ENCODE measurements at regions not wholly inside any gene's neighbourhood (a gene's known extent, or its start where the extent isn't known, plus 50 kb on each side); places are given as distances from the start of the nearest gene placed in this dataset.
"Not testable (repeated sequence)": the region's sequence is repeated elsewhere in the genome, so short reads cannot be mapped to it uniquely, and the experiment has no call there.

DNA sequence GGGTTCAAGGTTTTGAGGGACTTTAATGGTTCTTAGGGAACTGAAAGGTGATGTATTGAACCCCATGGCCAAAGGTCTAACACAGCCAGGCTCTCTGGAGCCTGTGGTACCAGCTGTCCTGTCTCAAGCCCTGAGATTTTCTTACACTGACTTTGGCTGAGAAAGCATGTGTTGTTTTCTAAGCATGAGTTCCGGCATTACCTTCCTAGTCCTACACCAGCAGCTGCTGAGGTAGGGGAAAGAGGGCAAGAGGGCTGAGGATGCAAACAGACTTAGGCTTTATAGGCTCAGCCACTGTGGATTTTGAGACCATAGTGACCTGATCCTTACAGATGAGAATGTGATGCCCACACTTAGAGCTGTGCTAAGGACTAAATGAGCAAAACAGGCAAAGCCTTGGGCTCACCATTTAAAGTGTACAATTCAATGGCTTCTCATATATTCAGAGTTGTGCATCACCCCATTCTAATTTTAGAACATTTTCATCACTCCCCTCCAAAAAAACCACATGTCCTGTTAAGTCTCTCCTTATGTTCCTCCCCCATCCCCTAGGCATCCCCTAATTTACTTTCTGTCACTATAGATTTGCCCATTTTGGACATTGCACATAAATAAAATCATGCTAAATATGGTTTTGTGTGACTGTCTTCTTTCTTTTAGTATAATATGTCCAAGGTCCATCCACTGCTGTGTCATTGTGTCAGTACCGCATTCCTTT lies 99.7 kb upstream of the OTOS start:
- no peak for DNase-seq (ENCODE audit: low read depth)

DNA sequence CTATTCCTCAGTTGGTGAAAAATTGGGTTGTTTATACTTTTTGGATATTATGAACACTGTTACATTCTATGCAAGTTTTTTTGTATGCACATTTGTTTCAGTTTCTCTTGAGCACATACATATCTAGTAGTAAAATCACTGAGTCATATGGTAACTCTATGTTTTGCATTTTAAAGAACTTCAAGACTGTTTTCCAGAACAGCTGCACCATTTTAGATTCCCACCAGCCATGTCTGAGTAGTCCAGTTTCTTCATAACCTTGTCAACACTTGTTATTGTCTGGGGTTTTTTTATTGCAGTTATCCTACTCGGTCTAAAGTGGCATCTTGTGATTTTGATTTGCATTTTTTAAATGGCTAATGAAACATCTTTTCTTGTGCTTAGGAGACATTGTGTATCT lies 100.3 kb upstream of the OTOS start:
- DNase-seq (ENCODE audit: low read depth), result no peak

DNA sequence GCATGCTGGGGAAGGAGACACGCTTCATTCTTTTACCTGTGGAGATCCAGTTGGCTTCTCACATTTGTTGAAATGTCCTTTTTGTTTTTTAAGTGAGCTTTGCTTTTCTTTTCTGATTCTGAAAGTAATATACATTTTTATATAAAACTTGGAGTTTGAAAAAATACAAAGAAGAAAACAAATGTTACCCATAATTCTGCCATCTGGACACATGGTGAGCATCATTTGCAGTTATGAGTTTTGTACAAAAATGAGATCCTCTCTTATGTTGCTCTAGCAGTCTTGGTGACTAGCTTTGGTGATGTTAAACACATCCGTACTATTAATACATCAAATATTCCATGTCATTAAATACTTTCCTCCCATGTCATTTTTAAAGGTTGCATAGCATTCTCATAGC lies 101.1 kb upstream of the OTOS start:
- no peak for DNase-seq (ENCODE audit: low read depth)

DNA sequence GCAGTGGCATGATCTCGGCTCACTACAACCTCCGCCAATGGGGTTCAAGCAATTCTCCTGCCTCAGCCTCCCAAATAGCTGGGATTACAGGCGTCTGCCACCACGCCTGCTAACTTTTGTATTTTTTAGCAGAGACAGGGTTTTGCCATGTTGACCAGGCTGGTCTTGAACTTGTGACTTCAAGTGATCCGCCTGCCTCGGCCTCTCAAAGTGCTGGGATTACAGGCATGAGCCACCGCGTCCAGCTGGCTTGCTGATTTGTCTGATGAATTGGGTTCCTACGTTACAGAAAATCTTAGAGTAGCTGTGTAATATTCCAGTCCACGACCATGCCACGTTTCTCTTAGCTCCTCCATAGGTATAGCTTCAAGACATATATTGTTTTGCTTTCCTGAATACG lies 102.6 kb upstream of the OTOS start:
- not testable (repeated sequence) for DNase-seq (ENCODE audit: low read depth)

DNA sequence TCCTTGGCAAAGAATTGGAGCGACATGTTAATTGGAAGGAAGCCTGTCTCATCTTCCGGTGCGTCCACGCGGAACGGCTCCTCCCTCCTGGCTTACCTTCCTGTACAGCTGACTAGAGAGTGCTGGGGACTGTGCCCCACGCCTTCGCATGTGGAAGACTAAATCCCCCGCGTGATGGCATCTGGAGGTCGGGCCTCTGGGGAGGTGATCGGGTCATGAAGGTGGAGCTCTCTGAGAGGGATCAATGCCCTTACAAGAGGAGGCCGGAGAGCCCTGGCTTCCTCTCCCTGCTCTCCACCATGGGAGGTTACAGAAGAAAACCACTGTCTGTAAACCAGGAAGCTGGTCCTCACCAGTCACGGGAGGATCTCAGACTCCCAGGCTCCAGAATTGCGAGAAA lies 104.1 kb upstream of the OTOS start:
- DNase-seq (ENCODE audit: low read depth), result no peak

DNA sequence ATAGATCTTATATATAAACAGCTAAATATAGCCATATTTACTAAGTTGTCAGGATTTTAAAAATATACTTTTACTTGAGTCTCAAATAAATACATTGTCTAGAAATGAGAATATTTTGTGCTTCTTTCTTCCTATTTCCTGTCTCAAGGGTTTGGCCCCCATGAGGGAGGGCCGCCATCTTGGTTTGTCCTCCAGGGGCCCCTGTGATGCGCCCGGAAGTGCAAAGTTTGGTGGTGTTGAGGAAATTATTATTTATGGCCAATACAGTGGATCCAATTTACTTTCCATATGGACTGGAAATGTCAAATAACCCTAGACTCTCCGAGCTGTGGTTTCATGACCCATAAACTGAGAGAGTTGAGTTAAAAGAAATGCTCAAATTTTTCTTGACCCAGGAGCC lies 104.7 kb upstream of the OTOS start:
- no peak for DNase-seq (ENCODE audit: low read depth)

DNA sequence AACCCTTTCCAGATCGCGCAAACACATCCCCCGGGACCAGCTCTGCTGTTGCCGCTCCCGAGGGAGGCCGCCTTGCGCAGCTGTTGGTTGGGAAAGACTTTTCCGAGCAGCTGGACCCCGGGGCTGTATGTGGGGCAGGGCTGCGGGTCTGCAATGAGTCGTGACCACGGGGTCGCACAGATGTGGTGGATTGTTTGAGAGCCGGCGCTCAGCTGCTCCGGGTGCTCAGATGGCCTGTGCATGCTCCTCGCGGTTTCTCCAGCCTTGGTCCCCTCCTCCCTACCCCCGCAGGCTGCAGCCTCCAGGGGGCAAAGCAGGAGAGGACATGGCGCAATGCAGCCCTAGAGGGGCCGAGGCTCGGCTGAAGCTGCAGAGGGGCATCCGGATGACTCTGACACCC lies 105.2 kb upstream of the OTOS start:
- no peak for DNase-seq (ENCODE audit: low read depth)

DNA sequence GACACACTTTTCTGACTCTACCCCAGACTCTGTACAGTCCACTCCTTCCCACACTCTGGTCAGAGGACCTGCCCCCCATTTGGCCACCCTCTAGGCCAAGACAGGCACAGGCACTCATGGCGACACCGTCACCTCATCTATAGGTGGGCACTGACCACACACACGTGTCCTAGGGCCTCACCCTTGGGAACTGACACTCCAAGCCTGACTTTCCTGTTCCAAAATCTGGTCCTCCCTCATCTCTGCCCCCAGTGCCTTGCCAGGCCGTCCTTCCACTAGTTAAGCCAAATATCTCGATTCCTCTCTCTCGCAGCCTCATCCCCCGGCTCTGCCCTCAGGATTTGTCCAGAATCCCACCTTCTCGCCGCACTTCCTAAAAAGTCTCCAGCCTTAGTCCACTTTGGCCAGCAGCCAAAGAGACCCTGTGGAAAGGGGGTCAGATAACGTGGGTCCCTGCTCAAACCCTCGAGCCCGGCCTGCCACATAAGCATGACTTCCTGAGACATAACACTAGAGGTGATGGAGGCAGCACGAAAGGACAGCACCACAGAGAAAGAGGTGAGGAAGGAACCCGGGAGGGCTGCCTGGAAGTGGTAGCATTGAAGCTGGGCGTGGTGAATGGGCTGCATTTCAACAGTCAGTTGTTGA lies 105.8 kb upstream of the OTOS start:
- no peak for DNase-seq (ENCODE audit: low read depth)

DNA sequence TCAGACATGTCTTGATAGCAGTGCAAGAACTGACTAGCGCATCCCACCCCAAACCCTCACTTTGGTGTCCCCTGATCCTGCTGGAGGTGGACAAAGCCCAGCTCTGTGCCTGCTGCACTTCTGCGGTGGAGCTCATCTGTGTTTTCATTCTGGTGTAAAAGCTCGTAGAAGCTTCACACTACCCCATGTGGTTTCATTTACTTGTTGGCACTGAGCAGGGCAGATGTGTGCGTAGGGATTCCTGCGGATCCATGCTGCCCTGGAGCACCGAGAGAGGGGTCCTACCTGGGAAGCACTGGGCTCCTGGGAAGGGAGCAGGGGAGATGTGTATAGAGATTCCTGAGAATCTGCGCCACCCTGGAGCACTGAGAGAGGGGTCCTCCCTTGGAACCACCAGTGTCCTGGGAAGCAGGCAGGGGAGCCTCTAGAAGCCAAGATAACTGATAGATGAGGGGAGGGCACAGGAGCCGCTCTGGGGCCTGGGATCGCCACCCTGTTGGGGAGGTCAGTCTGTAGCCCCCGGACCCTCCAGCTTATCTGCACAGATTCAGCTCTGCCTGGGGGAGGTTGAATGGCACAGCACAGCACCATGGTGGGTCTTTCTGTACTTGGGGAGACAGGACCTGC lies 106.9 kb upstream of the OTOS start:
- DNase-seq (ENCODE audit: low read depth), result no peak

DNA sequence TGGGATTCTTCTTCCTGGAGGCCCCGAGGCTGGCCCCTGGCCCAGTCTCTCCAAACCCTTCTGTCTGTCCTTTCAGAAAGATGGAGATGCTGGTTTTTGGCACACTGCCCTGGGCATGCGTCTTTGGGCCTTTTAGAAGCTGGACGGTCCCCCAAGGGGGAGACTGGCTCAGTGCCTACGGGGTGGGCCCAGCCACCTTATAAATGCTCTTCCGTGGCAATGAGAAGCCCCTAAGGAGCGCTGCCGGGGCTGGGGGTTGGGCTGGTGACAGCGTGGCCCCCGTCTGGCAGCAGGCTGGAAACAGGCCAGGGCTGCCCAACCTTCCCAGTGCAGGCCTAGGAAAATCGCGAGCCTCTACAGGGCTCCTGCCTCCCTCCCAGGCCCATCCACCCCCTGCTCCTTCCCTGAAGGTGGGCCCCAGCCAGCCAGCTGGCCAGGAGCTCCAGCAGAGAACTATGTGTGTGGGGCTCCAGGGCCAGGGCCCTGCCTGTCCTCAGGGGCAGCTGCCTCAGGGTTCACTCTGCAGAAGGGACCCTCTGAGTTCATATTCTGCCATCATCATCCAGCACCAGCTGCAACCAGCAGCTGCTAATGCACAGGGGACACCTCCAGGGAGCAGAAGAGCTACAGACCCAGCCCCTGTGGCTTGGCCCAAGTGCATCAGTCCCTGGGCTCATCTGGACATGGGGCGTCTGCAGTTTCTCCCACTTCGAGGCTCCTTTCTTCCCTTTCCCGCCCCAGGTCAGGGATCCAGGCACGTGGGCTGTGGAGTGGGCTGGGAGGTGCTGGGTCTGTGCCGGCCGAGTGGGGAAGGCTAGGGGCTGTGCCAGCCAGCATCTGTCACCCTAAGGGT lies 107.6 kb upstream of the OTOS start:
- DNase-seq (ENCODE audit: low read depth), result no peak

DNA sequence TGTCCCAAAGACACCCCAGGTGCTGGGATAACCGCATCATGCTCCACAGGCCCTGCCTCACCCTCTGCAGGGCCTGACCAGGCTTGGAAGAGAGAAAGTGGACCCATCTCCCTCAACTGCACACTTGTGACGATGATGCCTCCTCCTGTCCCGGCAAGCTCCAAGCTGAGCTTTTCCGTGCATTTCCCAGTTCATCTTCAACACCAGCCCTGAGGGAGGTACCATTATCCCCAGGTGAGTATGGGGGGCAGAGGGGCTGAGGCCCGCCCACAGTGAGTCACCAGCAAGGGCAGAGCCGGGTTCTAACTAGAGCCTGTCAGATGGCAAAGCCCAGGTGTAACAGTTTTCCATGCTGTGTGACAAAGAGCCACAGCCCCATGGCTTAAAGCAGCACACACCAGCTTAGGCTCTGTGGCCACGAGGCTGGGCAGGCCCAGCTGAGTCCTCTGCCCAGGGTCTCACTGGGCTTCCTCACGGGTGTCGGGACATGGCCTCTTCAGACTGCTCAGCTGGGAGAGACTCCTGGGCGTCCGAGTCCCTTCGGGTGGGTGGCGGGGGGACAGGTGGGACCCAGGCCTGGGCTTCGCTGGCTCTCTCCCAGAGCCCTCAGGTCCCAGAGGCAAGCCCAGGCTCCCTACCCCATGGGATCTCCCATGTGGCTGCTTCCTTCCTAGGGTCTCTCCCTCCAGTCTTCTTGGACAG lies 108.4 kb upstream of the OTOS start:
- no peak for DNase-seq (ENCODE audit: low read depth)

DNA sequence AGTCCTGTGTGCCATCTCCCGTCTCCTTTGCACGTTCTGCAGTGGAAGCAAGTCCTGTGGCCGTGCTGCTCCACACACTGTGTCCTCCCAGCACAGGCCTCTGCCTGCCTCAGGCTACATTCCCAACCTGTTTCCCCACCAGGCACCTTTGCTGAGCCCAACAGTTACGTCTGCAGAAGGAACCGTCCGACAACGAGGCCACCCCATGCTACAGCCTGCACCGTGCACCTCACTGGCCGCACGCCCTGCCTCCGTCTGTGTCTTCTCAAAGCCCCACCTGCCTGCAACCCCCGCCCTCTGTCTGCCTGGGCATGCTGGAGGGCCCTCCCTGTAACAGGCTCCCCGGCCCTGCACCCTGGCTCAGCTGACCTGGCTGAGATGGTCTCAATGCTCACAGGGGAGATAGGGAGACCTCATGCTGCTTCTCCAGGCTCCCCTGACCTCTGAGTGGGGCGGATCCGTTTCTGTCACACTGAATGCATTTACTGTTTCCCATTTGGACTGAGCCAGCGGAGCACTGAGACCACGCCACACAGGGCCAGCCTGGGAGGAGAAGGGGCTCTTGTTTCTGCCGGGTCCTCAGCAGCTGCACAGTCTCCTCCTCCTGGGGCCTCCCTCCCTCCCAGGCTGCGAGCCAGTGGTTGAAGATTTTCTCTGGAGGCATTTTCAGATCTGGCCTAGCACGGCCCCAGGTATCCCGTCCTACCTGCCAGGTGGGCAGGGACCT lies 109.1 kb upstream of the OTOS start:
- DNase-seq (ENCODE audit: low read depth), result no peak

DNA sequence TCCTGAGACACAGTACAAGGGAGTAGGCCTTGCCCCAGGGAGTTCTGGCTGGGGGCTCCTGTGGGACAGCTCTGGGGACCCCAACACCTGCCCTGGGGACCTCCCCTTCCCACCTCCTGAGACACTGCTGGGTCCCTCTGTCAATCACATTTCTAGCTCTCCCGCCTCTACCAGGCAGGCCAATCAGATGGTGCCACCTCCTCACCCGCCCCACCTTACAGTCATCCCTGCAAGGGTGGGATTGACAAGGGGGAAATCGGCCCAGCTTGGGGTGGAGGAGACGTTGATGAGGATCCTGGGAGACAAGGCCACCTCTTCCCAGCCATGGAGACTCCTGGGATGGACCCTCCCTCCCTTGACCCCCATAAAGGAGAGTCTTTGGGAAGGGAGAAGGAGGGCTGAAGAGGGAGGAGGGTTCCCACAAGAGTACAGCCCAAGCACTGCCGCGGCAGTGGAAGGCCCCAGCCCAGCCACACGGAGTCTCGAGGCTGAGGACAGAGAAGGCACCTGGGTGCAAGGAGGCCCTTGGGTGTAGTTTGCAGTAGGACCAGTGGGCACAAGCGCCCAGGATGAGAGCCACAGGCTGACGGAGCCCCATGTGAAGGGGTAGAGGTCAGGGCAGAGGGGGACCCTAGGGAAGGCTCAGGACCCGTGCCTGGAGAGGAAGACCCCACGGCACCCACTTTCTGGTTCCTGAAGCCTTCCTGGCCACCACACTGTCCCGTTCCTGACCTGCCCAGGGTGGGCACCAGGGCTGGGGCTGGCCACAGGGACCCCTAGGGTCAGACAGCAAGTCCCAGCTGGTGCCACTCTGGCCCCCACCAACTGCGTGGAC lies 109.9 kb upstream of the OTOS start:
- no peak for DNase-seq (ENCODE audit: low read depth)

DNA sequence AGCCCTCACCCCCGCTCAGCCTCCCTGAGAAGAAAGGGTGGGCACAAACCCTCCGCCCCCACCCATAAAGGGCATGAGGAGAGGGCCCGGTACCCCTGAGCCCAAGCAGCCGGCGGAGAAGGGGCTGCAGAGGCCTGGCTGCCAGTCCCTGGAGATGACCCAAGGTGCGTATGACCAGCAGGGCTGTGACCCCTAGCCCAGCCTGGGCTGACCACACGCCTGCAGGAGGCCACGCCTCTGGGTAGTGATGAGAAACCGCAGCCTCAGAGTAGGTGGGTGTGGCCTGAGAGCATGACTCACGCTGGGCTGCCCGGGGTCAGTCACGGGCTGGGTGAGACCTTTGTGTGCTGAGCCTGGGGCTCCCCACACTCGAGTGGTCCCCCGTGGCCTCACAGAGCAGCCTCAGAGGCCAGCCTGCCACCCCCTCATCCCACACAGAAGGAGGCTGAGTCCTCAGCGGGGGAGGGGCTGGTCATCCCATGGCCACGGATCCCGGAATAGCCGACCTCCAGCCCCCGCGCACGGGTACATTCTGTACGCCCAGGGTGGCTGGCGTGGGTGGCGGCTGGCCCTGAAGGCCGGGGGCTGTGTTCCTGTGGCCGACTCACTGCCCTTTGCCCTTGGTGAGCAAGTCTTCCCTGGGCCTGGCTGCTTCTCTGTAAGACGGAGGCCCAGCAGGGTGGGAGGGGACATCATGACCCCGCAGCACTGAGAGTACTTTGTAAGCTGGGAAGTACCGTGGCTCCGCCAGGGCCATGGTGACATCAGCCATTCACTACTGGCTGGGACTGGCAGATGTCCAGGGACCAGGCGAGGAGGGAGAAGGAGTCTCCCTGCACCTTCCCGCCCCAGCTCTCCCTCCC lies 110.8 kb upstream of the OTOS start:
- no peak for DNase-seq (ENCODE audit: low read depth)

DNA sequence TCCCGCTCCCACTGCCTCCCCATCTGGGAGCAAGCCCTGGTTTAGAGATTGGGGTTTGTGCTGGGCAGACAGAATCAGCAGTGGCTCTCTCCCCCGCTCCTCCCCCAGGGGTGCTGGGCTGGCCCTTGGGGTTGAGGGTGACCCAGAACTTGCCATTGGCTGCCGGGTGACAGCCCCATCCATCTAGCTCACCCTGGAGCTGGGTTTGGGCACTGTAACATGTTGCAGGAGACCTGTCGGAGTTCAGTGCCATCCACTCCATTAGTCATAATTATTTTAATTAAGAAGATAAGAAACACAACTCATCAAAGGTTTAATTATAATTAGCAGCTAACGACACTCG lies 111.4 kb upstream of the OTOS start:
- no peak for DNase-seq (ENCODE audit: low read depth)

DNA sequence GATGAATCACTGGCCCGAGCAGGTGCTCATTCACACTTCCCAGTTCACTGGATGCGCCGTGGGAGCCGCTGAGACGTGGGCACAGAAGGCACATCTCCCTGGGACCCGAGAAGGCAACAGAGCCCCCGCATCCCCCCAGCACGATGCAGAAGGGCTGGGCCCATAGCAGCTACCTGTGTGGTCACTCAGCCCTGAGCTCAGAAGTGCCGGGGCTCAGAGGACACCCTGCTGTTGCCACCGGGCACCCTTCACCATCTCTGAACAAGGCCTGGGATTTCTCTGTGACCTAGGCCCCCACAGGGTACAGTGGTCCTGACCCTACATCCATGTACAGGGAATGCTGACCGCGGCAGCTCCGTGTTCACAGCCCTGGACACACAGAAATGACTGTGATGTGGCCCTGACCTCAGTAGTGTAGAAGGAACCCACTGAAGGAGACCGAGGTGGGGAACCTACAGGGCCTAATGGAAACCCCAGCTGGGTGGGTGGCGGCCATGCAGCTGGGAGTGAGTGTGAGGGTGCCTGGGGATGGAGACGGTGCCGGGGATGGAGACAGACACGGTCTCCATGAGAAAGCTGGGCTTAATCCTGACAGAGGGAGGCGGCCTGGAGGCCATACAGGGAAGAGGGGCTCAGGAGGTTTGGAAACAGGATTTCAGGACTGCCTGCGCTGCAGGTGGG lies 111.9 kb upstream of the OTOS start:
- no peak for DNase-seq (ENCODE audit: low read depth)

DNA sequence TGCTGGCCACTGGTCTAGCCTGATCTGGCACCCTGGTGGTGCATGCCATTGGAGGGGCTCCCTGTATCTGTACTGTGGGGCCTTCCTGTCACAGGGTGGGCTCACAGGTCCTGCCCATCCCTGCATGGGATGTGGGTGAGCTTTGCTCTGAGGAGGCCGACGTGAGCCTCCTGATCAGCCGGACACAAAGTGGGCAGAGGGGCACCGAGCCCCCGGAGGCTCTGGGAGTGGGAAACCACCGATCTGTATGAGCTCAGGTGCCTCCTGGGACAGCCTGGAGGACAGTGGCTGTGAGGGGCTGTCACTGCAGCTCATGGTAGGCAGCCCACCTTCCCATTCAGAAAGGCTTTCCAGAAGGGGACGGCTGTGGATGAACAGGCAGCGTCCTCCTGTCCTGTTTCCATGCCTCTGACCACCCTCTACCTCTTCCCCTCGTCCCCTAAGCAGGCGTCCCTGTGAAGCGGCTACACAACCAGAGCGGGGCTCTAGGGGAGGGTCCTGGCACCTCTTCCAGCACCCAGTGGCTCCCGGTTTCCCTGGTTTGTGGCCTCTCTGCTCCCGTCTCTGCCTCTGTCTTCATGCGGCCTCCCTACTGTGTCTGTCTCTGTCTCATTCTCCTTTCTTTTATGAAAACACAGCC lies 112.5 kb upstream of the OTOS start:
- DNase-seq (ENCODE audit: low read depth), result no peak

DNA sequence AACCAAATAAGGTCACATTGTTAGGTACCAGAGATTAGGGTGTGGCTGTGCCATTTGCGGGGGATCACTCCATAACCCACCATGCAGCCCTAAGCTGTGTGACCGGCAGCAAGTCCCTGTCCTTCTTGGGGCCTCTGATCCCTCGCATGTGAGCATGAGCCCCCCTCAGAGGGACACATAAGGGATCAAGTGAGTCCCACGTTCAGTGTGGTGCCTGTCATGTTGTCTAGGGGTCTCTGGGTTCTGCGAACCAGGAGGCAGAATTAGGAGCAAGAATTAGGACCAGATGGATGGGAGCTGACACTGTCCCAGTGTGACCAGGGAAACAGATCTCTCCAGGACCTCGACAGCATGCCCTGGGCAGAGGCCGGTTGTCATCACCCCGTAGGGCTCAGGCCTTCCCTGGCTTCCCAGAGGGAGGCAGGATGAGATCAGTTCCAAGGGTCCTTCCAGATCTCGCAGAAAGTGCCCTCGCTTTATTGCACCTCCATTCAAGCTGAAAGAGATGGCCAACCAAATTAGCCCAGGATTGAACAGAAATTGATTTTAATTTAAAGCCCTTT lies 113.2 kb upstream of the OTOS start:
- DNase-seq (ENCODE audit: low read depth), result no peak

Data from stimulated activated CD8-positive, alpha-beta memory T cell treated with anti-CD3 and anti-CD28 coated beads, Interleukin-4, amount 100 ng/mL, for 24 hours (primary cell).